Ureter (tissue), 1 donor: ENCODE measurements at regions not wholly inside any gene's neighbourhood (a gene's known extent, or its start where the extent isn't known, plus 50 kb on each side); places are given as distances from the start of the nearest gene placed in this dataset.
A peak's percentile ranks its signal among the peaks of the same experiment; 100 is the strongest.
"Not testable (repeated sequence)": the region's sequence is repeated elsewhere in the genome, so short reads cannot be mapped to it uniquely, and the experiment has no call there.

ENCODE experiments used
- DNase-seq: peaks from one replicate; pipeline ENCODE4 v3.0.0-alpha.2; 2020; ENCODE audit warnings: low spot score
- donor health status: DM: yes; HTN: yes; CAD: no.

- DNase-seq: no peak
Observed at GRCh38 chr12:75646329-75647210, 135.2 kb upstream of the KRR1 start.

- no peak for DNase-seq
Observed at GRCh38 chr12:75644472-75645072, 133.2 kb upstream of the KRR1 start.

GRCh38 chr12:75643119-75643518, 131.7 kb upstream of the KRR1 start:
- not testable (repeated sequence) for DNase-seq

GRCh38 chr12:75642226-75642625, 130.8 kb upstream of the KRR1 start:
- DNase-seq: no peak

GRCh38 chr12:75641031-75641780, 129.8 kb upstream of the KRR1 start:
- DNase-seq: peak; percentile 46

- no peak for DNase-seq
Observed at GRCh38 chr12:75638792-75639191, 127.4 kb upstream of the KRR1 start.

DNA sequence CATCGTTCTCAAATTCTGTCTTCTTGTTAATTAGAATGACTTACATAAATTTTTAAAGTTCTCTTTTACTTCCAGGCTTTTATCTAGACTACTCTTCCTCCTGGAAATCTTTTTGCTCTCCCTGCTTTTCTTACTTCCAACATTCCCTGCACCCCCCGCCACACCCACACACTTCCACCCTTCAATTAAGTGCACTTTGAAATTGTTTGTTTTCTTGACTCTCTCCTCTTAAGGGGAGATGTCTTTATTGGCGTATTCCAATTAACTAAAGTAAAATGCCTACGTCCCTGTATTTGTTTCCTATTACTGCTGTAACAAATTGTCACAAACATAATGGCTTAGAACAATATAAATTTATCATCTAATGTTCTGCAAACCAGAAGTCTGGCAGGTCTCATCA, 125.2 kb upstream of the KRR1 start:
- no peak for DNase-seq

DNA sequence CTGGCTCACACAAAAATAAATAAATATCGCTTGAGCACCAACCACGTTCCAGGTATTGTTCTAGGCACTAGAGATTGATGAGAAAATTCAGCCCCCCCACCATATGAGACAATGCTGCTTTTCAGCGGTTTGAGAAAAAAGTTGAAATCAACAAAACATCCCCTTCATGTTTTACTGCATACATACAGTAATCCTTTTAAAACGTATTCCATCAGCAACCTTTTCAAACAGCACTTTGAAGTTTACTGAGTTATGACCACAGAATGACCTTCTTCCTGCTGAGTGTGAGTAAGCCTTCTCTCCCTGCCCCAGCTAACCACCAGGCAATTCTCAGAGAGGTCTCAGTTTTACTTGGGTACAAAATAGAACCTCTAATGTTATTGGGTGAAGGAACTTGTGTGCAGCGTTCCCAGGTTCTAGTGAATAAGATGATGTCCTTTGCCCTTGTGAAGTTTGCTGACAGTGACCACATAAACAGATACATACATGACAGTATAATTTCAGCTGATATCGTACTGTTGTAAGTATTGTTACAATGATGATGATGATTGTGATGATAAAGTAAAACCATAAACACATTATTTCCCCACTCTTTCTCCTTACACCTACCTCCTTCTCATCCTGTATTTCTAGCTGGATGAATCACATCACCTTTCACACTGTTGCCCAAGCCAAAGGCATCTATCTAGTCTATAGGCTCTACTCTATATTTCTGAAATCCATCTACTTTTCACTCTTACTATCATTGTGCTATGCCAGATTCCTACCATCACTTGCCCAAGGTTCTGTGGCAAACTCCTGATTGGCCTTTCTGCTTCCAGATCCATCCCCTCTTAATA, 124.4 kb upstream of the KRR1 start:
- no peak for DNase-seq

DNA sequence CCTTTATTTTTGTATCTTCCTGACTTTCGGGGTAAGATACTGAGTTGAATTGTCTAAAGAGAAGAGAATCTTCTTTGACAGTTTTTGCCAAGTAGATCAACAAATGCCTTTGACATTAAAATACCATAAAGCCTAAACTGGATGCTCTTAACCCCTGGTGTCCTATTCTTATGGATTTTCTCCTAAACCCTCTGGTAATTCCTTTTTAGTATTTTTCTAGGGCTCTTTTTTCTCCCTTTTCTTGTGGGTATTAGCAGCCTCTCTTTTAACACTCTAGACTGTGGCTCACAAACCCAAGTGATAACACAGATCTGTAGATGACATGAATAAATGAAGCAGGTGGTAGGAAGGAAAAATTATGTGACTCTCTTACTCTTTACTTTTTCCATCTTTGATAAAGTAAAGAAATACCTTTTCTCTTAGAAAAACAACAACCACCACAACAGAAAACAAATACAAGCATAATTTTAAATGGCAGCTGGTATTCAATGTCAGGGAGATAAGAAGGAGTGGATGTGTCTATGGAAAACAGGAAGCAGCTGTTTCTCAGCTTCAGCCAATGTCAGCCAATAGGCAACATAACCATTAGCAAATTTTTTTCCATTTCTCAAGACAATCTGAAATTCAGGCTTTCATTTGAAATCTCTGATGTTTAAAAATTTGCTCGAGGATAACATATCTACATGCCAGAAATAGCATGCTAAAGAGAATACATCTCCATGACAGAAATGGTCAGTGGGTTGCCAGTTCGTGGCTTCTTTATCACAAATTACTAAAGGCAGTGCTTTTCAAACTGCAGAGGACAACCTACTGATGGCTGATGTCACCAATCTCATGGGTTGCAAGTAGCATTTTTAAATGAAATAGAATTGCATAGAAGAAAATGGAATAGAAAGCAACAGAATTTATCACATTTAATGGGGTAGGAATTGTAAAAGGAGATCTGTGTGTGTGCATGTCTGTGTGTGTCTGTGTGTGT, 123.1 kb upstream of the KRR1 start:
- DNase-seq: no peak

DNA sequence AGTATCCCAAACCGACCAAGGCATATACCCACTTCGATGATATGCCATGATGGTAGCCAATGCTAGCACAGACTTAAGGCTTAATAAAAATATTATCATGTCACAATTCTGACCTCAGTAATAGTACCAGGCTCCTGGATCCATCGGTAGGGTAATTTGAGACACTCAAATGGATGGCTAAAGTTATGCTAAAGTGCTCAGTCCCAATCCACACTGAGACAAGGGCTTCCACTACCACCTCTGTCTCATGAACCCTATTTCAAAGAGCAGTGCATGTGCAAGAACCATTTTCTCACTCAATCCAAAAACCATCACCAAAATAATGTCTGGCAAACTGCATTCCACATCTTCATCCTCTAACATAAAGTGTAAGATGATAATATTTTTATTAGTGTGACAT, 122.4 kb upstream of the KRR1 start:
- no peak for DNase-seq

DNA sequence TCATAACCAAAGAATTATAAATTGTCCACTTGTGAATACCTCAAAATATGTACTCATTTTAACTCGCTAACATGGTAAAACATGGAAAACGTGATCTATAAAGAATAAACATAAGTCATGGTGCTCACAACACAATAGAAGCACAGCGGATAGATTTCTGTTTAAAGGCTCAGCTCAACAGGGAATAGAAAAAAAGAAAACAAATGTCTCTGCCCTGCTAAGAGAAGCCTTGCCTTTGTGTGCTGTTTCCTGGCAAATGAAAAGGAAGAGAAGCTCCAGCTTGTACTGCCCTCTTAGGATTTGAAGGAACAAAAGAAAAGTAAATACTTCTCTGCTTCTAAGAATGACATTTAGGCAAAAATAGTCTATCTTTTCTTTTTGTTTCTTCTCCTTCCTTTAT, 121.0 kb upstream of the KRR1 start:
- DNase-seq: no peak

GRCh38 chr12:75631831-75632230, 120.4 kb upstream of the KRR1 start:
- no peak for DNase-seq

- no peak for DNase-seq
Observed at GRCh38 chr12:75630091-75630490, 118.7 kb upstream of the KRR1 start.

DNA sequence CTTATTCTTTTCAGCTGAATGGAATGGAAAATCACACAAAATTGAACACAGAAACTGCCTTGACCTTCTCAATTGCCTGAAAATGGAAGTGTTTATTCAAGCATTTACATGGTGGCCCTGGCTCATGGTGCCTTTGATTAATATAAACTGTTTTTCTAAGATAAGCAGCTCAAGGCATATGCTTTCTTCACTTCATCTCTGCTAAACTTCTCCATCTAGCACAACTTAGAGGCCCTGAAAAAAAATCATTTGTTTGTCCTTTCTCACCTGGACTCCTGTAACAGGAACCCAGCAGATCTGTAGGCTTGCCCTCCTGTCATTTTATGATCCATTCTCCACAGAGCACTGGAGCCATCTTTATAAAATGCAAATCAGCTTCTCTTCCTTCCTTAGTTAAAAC, 117.5 kb upstream of the KRR1 start:
- DNase-seq: no peak

DNA sequence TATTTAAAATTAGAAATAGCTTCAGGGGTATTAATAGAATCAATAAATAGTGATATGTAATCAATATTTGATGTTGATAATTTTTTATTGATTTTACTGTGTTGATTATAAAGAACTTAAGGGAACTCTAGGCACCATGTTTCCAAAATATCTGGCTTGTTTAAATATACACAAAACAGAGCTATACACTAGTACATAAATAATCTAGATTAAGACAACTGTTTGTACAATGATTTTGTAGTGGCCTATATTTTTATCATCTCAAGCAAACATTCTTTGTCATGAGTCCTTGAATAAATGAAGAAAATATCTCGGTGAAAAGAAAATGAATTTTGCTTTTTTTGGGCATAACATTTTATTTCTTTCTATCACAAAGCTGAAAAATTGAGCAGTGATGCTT, 117.1 kb upstream of the KRR1 start:
- no peak for DNase-seq

GRCh38 chr12:75623631-75624154, 112.3 kb upstream of the KRR1 start:
- no peak for DNase-seq

- DNase-seq: no peak
Observed at GRCh38 chr12:75622492-75622891, 111.1 kb upstream of the KRR1 start.

- DNase-seq: not testable (repeated sequence)
Observed at GRCh38 chr12:75614396-75614795, 103.0 kb upstream of the KRR1 start.

DNA sequence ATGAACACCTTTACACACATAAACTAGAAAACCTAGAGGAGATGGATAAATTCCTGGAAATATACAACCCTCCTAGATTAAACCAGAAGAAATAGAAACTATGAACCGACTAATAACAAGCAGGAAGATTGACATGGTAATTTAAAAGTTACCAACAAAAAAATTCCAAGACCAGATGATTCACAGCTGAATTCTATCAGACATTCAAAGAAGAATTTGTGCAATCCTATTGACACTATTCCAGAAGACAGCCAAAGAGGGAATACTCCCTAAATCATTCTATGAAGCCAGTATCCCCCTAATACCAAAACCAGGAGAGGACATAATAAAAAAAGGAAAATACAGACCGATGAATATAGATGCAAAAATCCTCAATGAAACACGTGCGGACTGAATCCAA, 102.6 kb upstream of the KRR1 start:
- DNase-seq: no peak

DNA sequence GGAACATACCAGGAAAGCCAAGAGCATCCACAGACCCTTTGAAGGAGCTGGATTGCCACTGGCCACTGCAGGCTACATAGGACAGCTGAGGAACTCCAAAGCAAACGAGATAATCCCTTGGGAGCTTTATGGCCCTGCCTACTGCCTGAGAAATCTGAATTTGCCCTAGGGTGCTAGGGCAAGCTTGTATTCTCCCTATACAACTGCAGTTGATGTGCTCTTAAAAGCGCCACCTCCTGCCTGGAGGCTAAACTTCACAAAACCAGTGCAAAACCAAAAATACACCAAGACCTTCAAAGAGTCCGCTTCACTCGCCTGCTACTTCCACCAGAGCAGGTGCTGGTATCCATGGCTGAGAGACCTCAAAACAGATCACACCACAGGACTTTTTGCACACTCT, 99.6 kb upstream of the KRR1 start:
- DNase-seq: no peak
